ENCODE measurements at regions not wholly inside any gene's neighbourhood (a gene's known extent, or its start where the extent isn't known, plus 50 kb on each side); places are given as distances from the start of the nearest gene placed in this dataset.
A peak's percentile ranks its signal among the peaks of the same experiment; 100 is the strongest.

DNA sequence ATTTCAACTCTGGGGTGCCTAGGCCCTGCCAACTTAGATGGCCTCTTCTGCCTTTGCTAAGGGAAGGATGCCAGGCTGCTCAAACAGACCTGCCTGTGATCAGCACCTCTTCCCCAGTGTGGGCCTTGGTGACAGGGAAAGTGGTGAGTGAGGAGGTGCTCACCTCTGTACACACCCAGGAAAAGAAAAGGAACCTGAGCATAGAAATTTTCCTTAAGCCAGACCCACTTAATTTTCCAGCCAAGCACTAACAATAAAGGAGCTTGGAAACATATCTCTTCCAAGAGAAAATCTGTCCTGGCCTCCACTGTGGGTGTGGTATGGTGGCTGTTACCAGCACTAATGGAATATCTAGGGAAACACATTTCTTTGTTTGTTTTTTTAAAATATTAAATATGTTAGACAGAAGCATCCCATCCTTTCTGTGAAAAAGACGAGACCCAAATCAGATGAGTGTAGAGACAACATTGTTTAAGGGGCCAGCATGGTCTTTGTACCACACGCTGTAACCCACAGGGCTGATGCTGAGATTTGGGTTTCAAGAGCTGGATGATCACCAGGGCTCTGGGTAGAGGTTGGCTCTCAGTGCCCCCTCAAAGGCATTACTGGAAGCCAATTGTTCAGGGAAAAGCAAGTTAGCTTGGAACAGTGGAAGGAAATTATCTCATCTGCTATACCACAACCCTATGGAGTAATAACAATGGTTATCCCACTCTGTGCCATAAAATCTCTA is 472.2 kb downstream of the INSC start:
- no peak for TF ChIP-seq JUND (IDR thresholded peaks at IDR 0.05; ENCODE audit: low read depth)
- in situ Hi-C loops (cut with HindIII; ENCODE audit: low pct_unique_long_range_greater_than_20kb, low sequenced_read_pairs): no loop called here
- DNase-seq (ENCODE audit: low read depth in 1 of 2, low spot score in 1 of 2): no peak

GRCh38 chr11:15589070-15589626 is 474.4 kb downstream of the INSC start:
- in situ Hi-C loops (cut with HindIII; ENCODE audit: low pct_unique_long_range_greater_than_20kb, low sequenced_read_pairs): no loop called here
- no peak for DNase-seq (ENCODE audit: low read depth in 1 of 2, low spot score in 1 of 2)
- TF ChIP-seq JUND (IDR thresholded peaks at IDR 0.05; ENCODE audit: low read depth): no peak

GRCh38 chr11:15590132-15590531 is 475.4 kb downstream of the INSC start:
- no peak for DNase-seq (ENCODE audit: low read depth in 1 of 2, low spot score in 1 of 2)
- in situ Hi-C loops (cut with HindIII; ENCODE audit: low pct_unique_long_range_greater_than_20kb, low sequenced_read_pairs): no loop called here
- no peak for TF ChIP-seq JUND (IDR thresholded peaks at IDR 0.05; ENCODE audit: low read depth)

DNA sequence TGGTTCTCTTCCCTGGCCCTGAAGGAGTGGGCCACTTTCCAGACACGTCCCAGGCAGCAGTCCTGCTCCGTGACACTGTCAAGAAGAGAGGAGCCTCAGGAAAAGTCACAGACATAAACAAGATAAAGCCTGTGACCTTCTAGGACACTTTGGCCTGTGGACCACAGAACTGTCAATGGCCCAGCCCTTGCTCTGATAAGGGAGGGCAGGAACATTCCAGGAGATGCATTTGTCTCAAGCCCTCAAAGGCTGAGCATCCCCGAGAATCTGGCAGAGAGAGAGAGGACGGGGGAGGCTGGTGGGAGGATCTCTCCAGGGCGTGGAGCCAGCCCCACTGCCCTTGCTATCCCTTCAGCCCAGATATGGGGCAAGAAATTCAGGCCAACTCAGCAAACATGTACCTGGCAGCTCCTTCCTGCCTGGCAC is 476.4 kb downstream of the INSC start:
- in situ Hi-C loops (cut with HindIII; ENCODE audit: low pct_unique_long_range_greater_than_20kb, low sequenced_read_pairs): no loop called here
- no peak for TF ChIP-seq JUND (IDR thresholded peaks at IDR 0.05; ENCODE audit: low read depth)
- no peak for DNase-seq (ENCODE audit: low read depth in 1 of 2, low spot score in 1 of 2)

GRCh38 chr11:15594607-15595006 is 479.9 kb downstream of the INSC start:
- no peak for DNase-seq (ENCODE audit: low read depth in 1 of 2, low spot score in 1 of 2)
- in situ Hi-C loops (cut with HindIII; ENCODE audit: low pct_unique_long_range_greater_than_20kb, low sequenced_read_pairs): no loop called here
- no peak for TF ChIP-seq JUND (IDR thresholded peaks at IDR 0.05; ENCODE audit: low read depth)

DNA sequence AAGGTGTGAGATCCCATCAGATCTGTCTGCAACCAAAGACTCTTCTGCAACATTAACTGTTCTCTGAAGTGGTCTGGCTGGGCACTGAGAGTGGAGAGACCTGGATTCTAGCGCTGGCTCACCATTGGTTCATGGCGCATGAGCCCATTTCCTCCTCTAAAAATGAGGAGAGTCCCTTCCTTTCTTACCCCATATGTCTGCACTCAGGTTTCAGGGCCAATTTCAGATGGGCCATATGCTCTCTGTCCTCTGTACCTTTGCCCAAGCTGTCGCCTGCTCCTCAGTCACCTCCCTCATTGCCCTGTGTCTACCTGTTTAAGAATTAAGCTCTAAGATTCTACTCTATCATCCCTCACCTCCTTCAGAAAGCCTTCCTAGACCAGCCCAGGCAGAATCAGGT is 484.7 kb downstream of the INSC start:
- in situ Hi-C loops (cut with HindIII; ENCODE audit: low pct_unique_long_range_greater_than_20kb, low sequenced_read_pairs): no loop called here
- DNase-seq (ENCODE audit: low read depth in 1 of 2, low spot score in 1 of 2): no peak

GRCh38 chr11:15602047-15602446 is 487.3 kb downstream of the INSC start:
- no peak for TF ChIP-seq JUND (IDR thresholded peaks at IDR 0.05; ENCODE audit: low read depth)
- in situ Hi-C loops (cut with HindIII; ENCODE audit: low pct_unique_long_range_greater_than_20kb, low sequenced_read_pairs): no loop called here
- DNase-seq (ENCODE audit: low read depth in 1 of 2, low spot score in 1 of 2): no peak

More for the DNA sequence above, 484.7 kb downstream of the INSC start:
- TF ChIP-seq JUND (IDR thresholded peaks at IDR 0.05; ENCODE audit: low read depth): no peak

- no peak for TF ChIP-seq JUND (IDR thresholded peaks at IDR 0.05; ENCODE audit: low read depth)
- no peak for DNase-seq (ENCODE audit: low read depth in 1 of 2, low spot score in 1 of 2)
- in situ Hi-C loops (cut with HindIII; ENCODE audit: low pct_unique_long_range_greater_than_20kb, low sequenced_read_pairs): no loop called here
Observed at GRCh38 chr11:15602785-15603567, 488.3 kb downstream of the INSC start.

GRCh38 chr11:15605094-15605493 is 490.4 kb downstream of the INSC start:
- TF ChIP-seq JUND (IDR thresholded peaks at IDR 0.05; ENCODE audit: low read depth): no peak
- no peak for DNase-seq (ENCODE audit: low read depth in 1 of 2, low spot score in 1 of 2)
- in situ Hi-C loops (cut with HindIII; ENCODE audit: low pct_unique_long_range_greater_than_20kb, low sequenced_read_pairs): no loop called here

- no peak for DNase-seq (ENCODE audit: low read depth in 1 of 2, low spot score in 1 of 2)
- TF ChIP-seq JUND (IDR thresholded peaks at IDR 0.05; ENCODE audit: low read depth): no peak
- in situ Hi-C loops (cut with HindIII; ENCODE audit: low pct_unique_long_range_greater_than_20kb, low sequenced_read_pairs): no loop called here
Observed at GRCh38 chr11:15607361-15608036, 492.8 kb downstream of the INSC start.

DNA sequence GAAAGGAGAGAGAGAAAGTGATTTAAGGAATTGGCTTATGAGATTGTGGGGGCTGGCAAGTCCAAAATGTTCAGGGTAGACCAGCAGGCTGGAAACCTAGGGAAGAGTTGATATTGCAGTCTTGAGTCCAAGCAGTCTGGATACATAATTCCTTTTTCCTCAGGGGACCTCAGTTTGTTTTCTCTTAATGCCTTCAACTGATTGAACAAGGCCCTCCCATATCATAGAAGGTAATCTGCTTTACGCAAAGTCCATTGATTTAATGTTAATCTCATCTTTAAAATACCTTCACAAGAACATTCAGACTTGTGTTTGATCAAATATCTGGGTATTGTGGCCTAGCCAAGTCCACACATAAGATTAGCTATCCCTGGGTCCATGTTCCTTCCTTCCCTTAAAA is 494.7 kb downstream of the INSC start:
- DNase-seq (ENCODE audit: low read depth in 1 of 2, low spot score in 1 of 2): no peak
- in situ Hi-C loops (cut with HindIII; ENCODE audit: low pct_unique_long_range_greater_than_20kb, low sequenced_read_pairs): no loop called here
- no peak for TF ChIP-seq JUND (IDR thresholded peaks at IDR 0.05; ENCODE audit: low read depth)

DNA sequence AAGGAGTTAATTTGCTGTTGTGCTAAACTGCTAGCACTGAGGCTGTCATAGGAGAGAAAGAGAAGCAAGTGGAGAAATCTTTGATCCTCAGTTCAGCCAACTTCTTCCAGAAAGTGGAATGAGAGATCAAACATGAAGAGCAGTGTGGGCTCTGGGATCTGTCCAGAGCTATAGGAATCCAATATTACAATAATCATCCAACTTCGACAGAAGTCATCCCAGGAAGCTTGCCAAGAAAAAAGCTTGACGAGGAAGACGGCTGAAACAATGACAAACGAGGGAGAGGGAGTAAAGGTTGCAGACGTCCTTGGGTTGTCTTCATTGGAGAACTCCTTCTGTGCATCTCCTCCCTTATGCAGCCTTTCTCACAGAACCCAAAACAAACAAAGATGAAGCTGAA is 496.2 kb downstream of the INSC start:
- TF ChIP-seq JUND (IDR thresholded peaks at IDR 0.05; ENCODE audit: low read depth): no peak
- in situ Hi-C loops (cut with HindIII; ENCODE audit: low pct_unique_long_range_greater_than_20kb, low sequenced_read_pairs): no loop called here
- DNase-seq (ENCODE audit: low read depth in 1 of 2, low spot score in 1 of 2): no peak

DNA sequence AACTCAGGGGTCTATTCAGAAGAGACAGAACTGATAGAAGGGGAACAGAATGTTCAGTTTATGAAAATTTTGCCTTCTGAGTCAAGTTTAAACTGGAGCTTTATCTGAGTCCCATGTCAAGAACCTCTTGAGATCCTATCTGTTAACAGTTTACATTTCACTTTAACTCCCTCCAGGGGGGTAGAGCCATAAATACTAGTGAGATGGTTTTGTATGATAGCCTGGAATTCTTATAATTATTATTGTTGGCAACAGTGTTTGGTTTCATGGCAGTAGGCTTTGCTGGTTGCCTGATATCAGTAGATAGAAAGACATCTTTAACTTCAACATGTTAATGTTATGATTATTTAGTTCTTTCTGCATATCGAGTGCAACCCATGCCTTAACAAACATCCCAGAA is 498.5 kb downstream of the INSC start:
- TF ChIP-seq JUND (IDR thresholded peaks at IDR 0.05; ENCODE audit: low read depth): peak; percentile 83
- in situ Hi-C loops (cut with HindIII; ENCODE audit: low pct_unique_long_range_greater_than_20kb, low sequenced_read_pairs): no loop called here
- DNase-seq (ENCODE audit: low read depth in 1 of 2, low spot score in 1 of 2): peak in 1 of 2 experiments; percentile 61
